Jurkat, Clone E6-1 (cell line): ENCODE measurements at regions not wholly inside any gene's neighbourhood (a gene's known extent, or its start where the extent isn't known, plus 50 kb on each side); places are given as distances from the start of the nearest gene placed in this dataset.

Experiments used
- DNase-seq: peaks from one replicate; pipeline ENCODE4 v3.0.0-alpha.2; 2011; ENCODE audit warnings: low read depth, low spot score
- H3K4me3 ChIP-seq: 2 replicates; pipeline ENCODE4 v1.5.1; 2011; ENCODE audit warnings: mild to moderate bottlenecking, low read length, control low read depth, moderate library complexity

GRCh38 chr13:73399347-73400216 lies 340.8 kb downstream of the KLF5 start:
- no peak overlapping the region for H3K4me3 ChIP-seq
- DNase-seq: no peak

- no peak overlapping the region for H3K4me3 ChIP-seq
- DNase-seq: no peak
These were observed 338.9 kb downstream of the KLF5 start for GRCh38 chr13:73397496-73398305.

GRCh38 chr13:73394066-73394465 lies 335.3 kb downstream of the KLF5 start:
- H3K4me3 ChIP-seq: no peak overlapping the region
- DNase-seq: no peak

GRCh38 chr13:73390100-73390499 lies 331.3 kb downstream of the KLF5 start:
- no peak for DNase-seq
- no peak overlapping the region for H3K4me3 ChIP-seq

GRCh38 chr13:73388586-73388985 lies 329.8 kb downstream of the KLF5 start:
- H3K4me3 ChIP-seq: no peak overlapping the region
- no peak for DNase-seq

- no peak for DNase-seq
- H3K4me3 ChIP-seq: no peak overlapping the region
These were observed 328.5 kb downstream of the KLF5 start for GRCh38 chr13:73387318-73387717.

- no peak overlapping the region for H3K4me3 ChIP-seq
- DNase-seq: no peak
These were observed 327.0 kb downstream of the KLF5 start for GRCh38 chr13:73385848-73386247.

GRCh38 chr13:73372666-73373627 lies 314.1 kb downstream of the KLF5 start:
- DNase-seq: no peak
- no peak overlapping the region for H3K4me3 ChIP-seq

GRCh38 chr13:73370066-73370465 lies 311.3 kb downstream of the KLF5 start:
- no peak overlapping the region for H3K4me3 ChIP-seq
- DNase-seq: no peak

- no peak overlapping the region for H3K4me3 ChIP-seq
- no peak for DNase-seq
These were observed 310.3 kb downstream of the KLF5 start for GRCh38 chr13:73369095-73369494.

- no peak overlapping the region for H3K4me3 ChIP-seq
These were observed 309.8 kb downstream of the KLF5 start for GRCh38 chr13:73368608-73369007.

GRCh38 chr13:73367886-73368285 lies 309.1 kb downstream of the KLF5 start:
- H3K4me3 ChIP-seq: no peak overlapping the region
- no peak for DNase-seq

More at GRCh38 chr13:73368608-73369007, 309.8 kb downstream of the KLF5 start:
- DNase-seq: no peak

GRCh38 chr13:73366241-73366640 lies 307.4 kb downstream of the KLF5 start:
- no peak for DNase-seq
- H3K4me3 ChIP-seq: no peak overlapping the region

- DNase-seq: no peak
These were observed 306.9 kb downstream of the KLF5 start for GRCh38 chr13:73365681-73366080.

GRCh38 chr13:73365252-73365651 lies 306.4 kb downstream of the KLF5 start:
- H3K4me3 ChIP-seq: no peak overlapping the region
- DNase-seq: no peak

More at GRCh38 chr13:73365681-73366080, 306.9 kb downstream of the KLF5 start:
- no peak overlapping the region for H3K4me3 ChIP-seq

GRCh38 chr13:73364736-73365135 lies 305.9 kb downstream of the KLF5 start:
- no peak for DNase-seq
- H3K4me3 ChIP-seq: no peak overlapping the region

GRCh38 chr13:73358606-73359095 lies 299.8 kb downstream of the KLF5 start:
- no peak overlapping the region for H3K4me3 ChIP-seq
- DNase-seq: no peak

- DNase-seq: no peak
- no peak overlapping the region for H3K4me3 ChIP-seq
These were observed 296.3 kb downstream of the KLF5 start for GRCh38 chr13:73355134-73355533.

GRCh38 chr13:73351730-73352129 lies 292.9 kb downstream of the KLF5 start:
- H3K4me3 ChIP-seq: no peak overlapping the region
- no peak for DNase-seq
